Upper lobe of left lung (tissue), 6 donors: ENCODE measurements at regions not wholly inside any gene's neighbourhood (a gene's known extent, or its start where the extent isn't known, plus 50 kb on each side); places are given as distances from the start of the nearest gene placed in this dataset.

Experiments
- ATAC-seq, 2 donors: fragments of 200-7000 bp; cut with Tn5 transposase; one replicate each; pipeline ENCODE4 v1.9.1; 2022; ENCODE audit warnings: mild to moderate bottlenecking in 2 of 2, moderate library complexity in 2 of 2; ENCODE audit not compliant: low FRiP score in 2 of 2
- DNase-seq, 2 donors: peaks; one replicate each; pipeline ENCODE4 v3.0.0-alpha.2; 2019 to 2020
- H3K27ac ChIP-seq, 4 donors: fragments of 200-600 bp; sonication (generic); one replicate each; pipeline ENCODE4 v1.5.1; 2016 to 2019
- H3K27me3 ChIP-seq, 4 donors: fragments of 200-600 bp; sonication (generic); one replicate each; pipeline ENCODE4 v1.5.1; 2017 to 2019
- H3K36me3 ChIP-seq, 4 donors: fragments of 200-600 bp; sonication (generic); one replicate each; pipeline ENCODE4 v1.5.1; 2016 to 2019
- H3K4me1 ChIP-seq, 4 donors: fragments of 200-600 bp; sonication (generic); one replicate each; pipeline ENCODE4 v1.5.1; 2018 to 2019
- H3K4me3 ChIP-seq, 4 donors: fragments of 200-600 bp; sonication (generic); one replicate each; pipeline ENCODE4 v1.5.1; 2017 to 2019; ENCODE audit warnings: mild to moderate bottlenecking in 2 of 4, moderate library complexity in 1 of 4
- H3K9me3 ChIP-seq, 4 donors: fragments of 200-600 bp; sonication (generic); one replicate each; pipeline ENCODE4 v1.5.1; 2018 to 2019
- EP300 ChIP-seq, 4 donors: sonication (generic); formaldehyde crosslinking; IDR thresholded peaks; one replicate each; pipeline ENCODE4 v1.5.1; 2017; ENCODE audit warnings: antibody characterized with exemption in 4 of 4, control low read depth in 2 of 4
- POLR2A ChIP-seq, 4 donors: fragments of 450-650 bp; IDR thresholded peaks; one replicate each; pipeline ENCODE4 v1.5.1; 2016 to 2017; ENCODE audit warnings: antibody characterized with exemption in 4 of 4, mild to moderate bottlenecking in 2 of 4
- POLR2AphosphoS5 ChIP-seq, 2 donors: sonication (generic); formaldehyde crosslinking; IDR thresholded peaks; one replicate each; pipeline ENCODE4 v1.5.1; 2017; ENCODE audit warnings: antibody characterized with exemption in 2 of 2
- WGBS, 2 donors: methylation state at CpG; one replicate each; pipeline ENCODE4 v1.1.5; 2017 to 2018; 5-methylcytosine and 5-hydroxymethylcytosine counted together
- TF ChIP-seq, protein P1 (sequence below), 6 experiments: fragments of 450-650 bp in 4 of 6; fragments of 200-600 bp in 2 of 6; sonication (generic) in 2 of 6; IDR thresholded peaks; one replicate each; pipeline ENCODE4 v1.5.1; 2016 to 2019; ENCODE audit warnings: antibody characterized with exemption in 6 of 6
- donor health status: DM: no; HTN: no; CAD: no; lungs with moderate emphysema.
- donor health status: DM: no; HTN: yes; CAD: no; lungs with severe emphysema.

DNA sequence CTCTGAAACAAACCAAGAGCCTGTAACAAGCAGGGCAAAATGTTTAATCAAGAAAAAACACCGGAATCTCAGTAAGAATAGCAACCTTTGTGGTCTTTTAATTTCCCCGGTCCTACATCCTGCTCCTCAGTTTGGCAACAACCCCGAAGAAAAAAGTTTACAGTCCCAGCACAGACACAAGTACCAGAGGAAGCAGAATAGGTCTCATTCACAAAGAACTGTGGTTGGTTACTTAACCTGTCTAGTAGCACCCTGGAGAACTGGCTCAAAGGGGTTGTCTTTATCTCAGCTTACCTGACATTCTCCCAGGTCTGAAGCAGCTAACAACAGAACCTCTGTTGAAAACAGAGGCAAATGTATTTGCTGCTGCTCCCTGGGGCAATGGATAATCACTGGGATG is 399.3 kb downstream of the AJAP1 start:
- H3K27ac ChIP-seq = no peak overlapping the region
- no peaks in the 10 kb centered on the region for H3K27me3 ChIP-seq
- 27 to 32% methylated on average over 3 of the region's 3 CpGs for WGBS, 2 donors
- no peaks in the 10 kb centered on the region for H3K4me1 ChIP-seq
- H3K9me3 ChIP-seq = peaks cover 0 to 16% (median 7%) of the 10 kb centered on the region in 4 donors
- H3K4me3 ChIP-seq = no peak overlapping the region
- ATAC-seq (no peak), DNase-seq (no peak)
- no peaks in the 10 kb centered on the region for H3K36me3 ChIP-seq
- TF ChIP-seq, protein P1, sequence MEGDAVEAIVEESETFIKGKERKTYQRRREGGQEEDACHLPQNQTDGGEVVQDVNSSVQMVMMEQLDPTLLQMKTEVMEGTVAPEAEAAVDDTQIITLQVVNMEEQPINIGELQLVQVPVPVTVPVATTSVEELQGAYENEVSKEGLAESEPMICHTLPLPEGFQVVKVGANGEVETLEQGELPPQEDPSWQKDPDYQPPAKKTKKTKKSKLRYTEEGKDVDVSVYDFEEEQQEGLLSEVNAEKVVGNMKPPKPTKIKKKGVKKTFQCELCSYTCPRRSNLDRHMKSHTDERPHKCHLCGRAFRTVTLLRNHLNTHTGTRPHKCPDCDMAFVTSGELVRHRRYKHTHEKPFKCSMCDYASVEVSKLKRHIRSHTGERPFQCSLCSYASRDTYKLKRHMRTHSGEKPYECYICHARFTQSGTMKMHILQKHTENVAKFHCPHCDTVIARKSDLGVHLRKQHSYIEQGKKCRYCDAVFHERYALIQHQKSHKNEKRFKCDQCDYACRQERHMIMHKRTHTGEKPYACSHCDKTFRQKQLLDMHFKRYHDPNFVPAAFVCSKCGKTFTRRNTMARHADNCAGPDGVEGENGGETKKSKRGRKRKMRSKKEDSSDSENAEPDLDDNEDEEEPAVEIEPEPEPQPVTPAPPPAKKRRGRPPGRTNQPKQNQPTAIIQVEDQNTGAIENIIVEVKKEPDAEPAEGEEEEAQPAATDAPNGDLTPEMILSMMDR (IDR thresholded peaks at IDR 0.05) = no peak
- TF ChIP-seq POLR2AphosphoS5 (IDR thresholded peaks at IDR 0.05) (no peak), POLR2A (IDR thresholded peaks at IDR 0.05) (no peak), EP300 (IDR thresholded peaks at IDR 0.05) (no peak)

DNA sequence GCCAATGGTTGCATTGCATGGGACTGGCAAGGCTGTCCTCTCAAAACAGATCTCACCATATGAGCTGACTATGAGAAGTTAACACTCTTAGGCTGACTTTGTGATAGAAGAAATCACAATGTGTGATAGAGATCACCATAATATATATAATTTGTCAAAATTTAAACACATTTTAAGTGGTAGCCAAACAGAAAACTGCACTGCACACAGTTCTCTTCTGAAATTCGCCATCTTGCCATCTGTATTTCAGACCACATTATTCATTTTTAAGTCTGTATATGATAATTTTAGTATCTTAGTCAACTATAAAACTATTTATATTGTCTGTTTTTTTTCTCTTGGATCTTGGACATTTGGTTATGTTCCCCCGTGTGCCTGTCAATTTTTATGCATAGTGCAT is 374.7 kb downstream of the AJAP1 start:
- Histone ChIP-seq H3K4me3 (no peak overlapping the region), H3K27me3 (no peaks in the 10 kb centered on the region), H3K4me1 (no peaks in the 10 kb centered on the region), H3K36me3 (no peaks in the 10 kb centered on the region), H3K27ac (no peak overlapping the region), H3K9me3 (no peaks in the 10 kb centered on the region)
- TF ChIP-seq, protein P1 (IDR thresholded peaks at IDR 0.05) = no peak
- TF ChIP-seq EP300 (IDR thresholded peaks at IDR 0.05) = no peak
- TF ChIP-seq POLR2A (IDR thresholded peaks at IDR 0.05) = no peak
- TF ChIP-seq POLR2AphosphoS5 (IDR thresholded peaks at IDR 0.05) = no peak
- no peak for DNase-seq
- WGBS, 2 donors = 70 to 81% methylated on average over 2 of the region's 2 CpGs
- ATAC-seq = no peak

- Histone ChIP-seq H3K27ac (no peak overlapping the region), H3K27me3 (no peaks in the 10 kb centered on the region), H3K4me1 (no peaks in the 10 kb centered on the region), H3K36me3 (no peaks in the 10 kb centered on the region), H3K9me3 (no peaks in the 10 kb centered on the region), H3K4me3 (no peak overlapping the region)
- TF ChIP-seq POLR2A (IDR thresholded peaks at IDR 0.05) (no peak), EP300 (IDR thresholded peaks at IDR 0.05) (no peak)
- 77 to 79% methylated on average over 3 of the region's 3 CpGs for WGBS, 2 donors
- DNase-seq (no peak), ATAC-seq (no peak)
Measured at GRCh38 chr1:5012249-5012648, 357.8 kb downstream of the AJAP1 start.

GRCh38 chr1:5010656-5011055 is 356.2 kb downstream of the AJAP1 start:
- Histone ChIP-seq H3K27ac (no peak overlapping the region), H3K36me3 (no peaks in the 10 kb centered on the region), H3K27me3 (no peaks in the 10 kb centered on the region), H3K4me3 (no peak overlapping the region), H3K9me3 (no peaks in the 10 kb centered on the region), H3K4me1 (no peaks in the 10 kb centered on the region)
- 78 to 82% methylated on average over 8 of the region's 8 CpGs for WGBS, 2 donors
- ATAC-seq = no peak
- TF ChIP-seq POLR2A (IDR thresholded peaks at IDR 0.05) = no peak
- no peak for TF ChIP-seq POLR2AphosphoS5 (IDR thresholded peaks at IDR 0.05)
- TF ChIP-seq, protein P1 (IDR thresholded peaks at IDR 0.05) = no peak
- no peak for TF ChIP-seq EP300 (IDR thresholded peaks at IDR 0.05)
- no peak for DNase-seq

GRCh38 chr1:5010236-5010635 is 355.8 kb downstream of the AJAP1 start:
- Histone ChIP-seq H3K27ac (no peak overlapping the region), H3K36me3 (no peaks in the 10 kb centered on the region), H3K27me3 (no peaks in the 10 kb centered on the region), H3K9me3 (no peaks in the 10 kb centered on the region), H3K4me3 (no peak overlapping the region), H3K4me1 (no peaks in the 10 kb centered on the region)
- DNase-seq (no peak), ATAC-seq (no peak)
- WGBS, 2 donors = 84 to 85% methylated on average over 4 of the region's 4 CpGs
- TF ChIP-seq, protein P1 (IDR thresholded peaks at IDR 0.05) = no peak
- TF ChIP-seq POLR2A (IDR thresholded peaks at IDR 0.05) (no peak), EP300 (IDR thresholded peaks at IDR 0.05) (no peak), POLR2AphosphoS5 (IDR thresholded peaks at IDR 0.05) (no peak)
